LNCAP (cell line): ENCODE measurements at regions not wholly inside any gene's neighbourhood (a gene's known extent, or its start where the extent isn't known, plus 50 kb on each side); places are given as distances from the start of the nearest gene placed in this dataset.

ENCODE experiments used
- CTCF ChIP-seq: fragments of 450-650 bp; IDR thresholded peaks from 2 replicates; pipeline ENCODE4 v1.5.1; 2017; ENCODE audit warnings: mild to moderate bottlenecking

GRCh38 chr5:52544738-52545137 is 243.0 kb upstream of the ITGA1 start:
- TF ChIP-seq CTCF: no peak

GRCh38 chr5:52554293-52554692 is 233.4 kb upstream of the ITGA1 start:
- no peak for TF ChIP-seq CTCF

GRCh38 chr5:52560366-52560765 is 227.3 kb upstream of the ITGA1 start:
- TF ChIP-seq CTCF: peak; percentile 48

- no peak for TF ChIP-seq CTCF
These were observed 225.2 kb upstream of the ITGA1 start for GRCh38 chr5:52562473-52562872.

- TF ChIP-seq CTCF: no peak
These were observed 223.1 kb upstream of the ITGA1 start for GRCh38 chr5:52564587-52564986.

GRCh38 chr5:52577546-52577945 is 210.2 kb upstream of the ITGA1 start:
- TF ChIP-seq CTCF: no peak

- TF ChIP-seq CTCF: no peak
These were observed 208.3 kb upstream of the ITGA1 start for GRCh38 chr5:52579391-52579790.

GRCh38 chr5:52580921-52581320 is 206.8 kb upstream of the ITGA1 start:
- TF ChIP-seq CTCF: no peak
